CD14-positive monocyte (primary cell): ENCODE measurements at regions not wholly inside any gene's neighbourhood (a gene's known extent, or its start where the extent isn't known, plus 50 kb on each side); places are given as distances from the start of the nearest gene placed in this dataset.

Source experiments
- DNase-seq, 3 donors: peaks; one replicate each; pipeline ENCODE4 v3.0.0-alpha.2; 2011 to 2022
- H2AFZ ChIP-seq: 2 replicates; pipeline ENCODE4 v1.6.0; 2012; ENCODE audit warnings: mild to moderate bottlenecking, low read depth, low read length, inconsistent platforms; ENCODE audit not compliant: insufficient read depth, poor library complexity, severe bottlenecking
- H3K27ac ChIP-seq, 2 donors: 1 replicate in 1 of 2; 2 replicates in 1 of 2; pipeline ENCODE4 v1.5.1; 2012 to 2013; ENCODE audit warnings: low read length in 2 of 2, control low read depth in 1 of 2, inconsistent platforms in 1 of 2, low read depth in 1 of 2, mild to moderate bottlenecking in 1 of 2
- H3K27me3 ChIP-seq, 2 donors: one replicate each; pipeline versions ENCODE4 v1.6.0 to v1.6.1; 2011 to 2013; ENCODE audit warnings: low read length in 2 of 2; ENCODE audit not compliant: control insufficient read depth in 2 of 2, insufficient read depth in 2 of 2
- H3K36me3 ChIP-seq, 2 donors: replicated peaks in 1 of 2; 1 replicate in 1 of 2; 2 replicates in 1 of 2; pipeline versions ENCODE4 v1.5.1 to v1.6.1; 2012 to 2013; ENCODE audit warnings: low read length in 2 of 2, control low read depth in 1 of 2, inconsistent platforms in 1 of 2, mild to moderate bottlenecking in 1 of 2; ENCODE audit not compliant: insufficient read depth in 2 of 2, control insufficient read depth in 1 of 2
- H3K4me1 ChIP-seq, 2 donors: 1 replicate in 1 of 2; 2 replicates in 1 of 2; pipeline versions ENCODE4 v1.5.1 to v1.6.1; 2012 to 2013; ENCODE audit warnings: low read length in 2 of 2, control low read depth in 1 of 2, inconsistent platforms in 1 of 2, mild to moderate bottlenecking in 1 of 2, moderate library complexity in 1 of 2; ENCODE audit not compliant: insufficient read depth in 2 of 2, control insufficient read depth in 1 of 2
- H3K4me2 ChIP-seq: replicated peaks from 2 replicates; pipeline ENCODE3; 2012; ENCODE audit warnings: low read length, moderate library complexity, mild to moderate bottlenecking; ENCODE audit not compliant: poor library complexity, severe bottlenecking; ENCODE audit errors: extremely low read depth
- H3K4me3 ChIP-seq, 3 experiments: fragments of 200-600 bp in 1 of 3; sonication (generic) in 1 of 3; replicated peaks in 1 of 3; 1 replicate in 2 of 3; 2 replicates in 1 of 3; pipeline ENCODE4 v1.5.1; 2011 to 2013; ENCODE audit warnings: low read length in 3 of 3, mild to moderate bottlenecking in 3 of 3, control low read depth in 2 of 3, low read depth in 2 of 3, inconsistent platforms in 1 of 3, moderate library complexity in 1 of 3
- H3K79me2 ChIP-seq: 2 replicates; pipeline ENCODE4 v1.6.0; 2012; ENCODE audit warnings: mild to moderate bottlenecking, control low read depth, inconsistent platforms, low read length, moderate library complexity; ENCODE audit not compliant: insufficient read depth
- H3K9ac ChIP-seq: 2 replicates; pipeline ENCODE4 v1.6.0; 2017; ENCODE audit warnings: low read length, mild to moderate bottlenecking; ENCODE audit not compliant: insufficient read depth, poor library complexity, severe bottlenecking
- H3K9me3 ChIP-seq, 2 donors: replicated peaks in 1 of 2; 1 replicate in 1 of 2; 2 replicates in 1 of 2; pipeline versions ENCODE4 v1.5.1 to v1.6.1; 2012 to 2013; ENCODE audit warnings: low read length in 2 of 2, control low read depth in 1 of 2; ENCODE audit not compliant: control insufficient read depth in 1 of 2, insufficient read depth in 1 of 2
- H4K20me1 ChIP-seq: 2 replicates; pipeline ENCODE4 v1.6.0; 2012; ENCODE audit warnings: mild to moderate bottlenecking, low read length, control low read depth, moderate library complexity; ENCODE audit not compliant: insufficient read depth
- H3K27ac Mint-ChIP-seq, 7 donors: one replicate each; pipeline ENCODE4 v1.8.0; 2020; ENCODE audit warnings: mild to moderate bottlenecking in 7 of 7, mixed read lengths in 7 of 7, moderate library complexity in 6 of 7, inconsistent platforms in 2 of 7
- H3K27me3 Mint-ChIP-seq, 3 donors: one replicate each; pipeline ENCODE4 v1.8.0; 2021 to 2022; ENCODE audit warnings: low read depth in 3 of 3, mild to moderate bottlenecking in 3 of 3, mixed read lengths in 3 of 3, moderate library complexity in 3 of 3, inconsistent platforms in 1 of 3
- H3K36me3 Mint-ChIP-seq, 2 donors: one replicate each; pipeline ENCODE4 v1.8.0; 2020; ENCODE audit warnings: mixed read lengths in 2 of 2, inconsistent platforms in 1 of 2, mild to moderate bottlenecking in 1 of 2
- H3K4me1 Mint-ChIP-seq: one replicate; pipeline ENCODE4 v1.8.0; 2020; ENCODE audit warnings: mild to moderate bottlenecking, mixed read lengths
- H3K4me3 Mint-ChIP-seq, 2 donors: one replicate each; pipeline ENCODE4 v1.8.0; 2020; ENCODE audit warnings: mild to moderate bottlenecking in 2 of 2, mixed read lengths in 2 of 2, moderate library complexity in 1 of 2
- H3K9me3 Mint-ChIP-seq, 7 donors: one replicate each; pipeline ENCODE4 v1.8.0; 2020 to 2022; ENCODE audit warnings: mixed read lengths in 7 of 7, mild to moderate bottlenecking in 6 of 7, moderate library complexity in 6 of 7, inconsistent platforms in 2 of 7
- WGBS: methylation state at CpG from one replicate; pipeline ENCODE4 v1.1.5; 2013; ENCODE audit warnings: missing lambda C conversion rate; ENCODE audit not compliant: insufficient coverage; 5-methylcytosine and 5-hydroxymethylcytosine counted together
- intact Hi-C, 2 donors: fragments of 100-400 bp; cut with micrococcal nuclease; formaldehyde crosslinking; loops; one replicate each; pipeline versions ENCODE4 v1.15.0 to v1.15.1; 2023
- TF ChIP-seq, protein P1 (sequence below): fragments of 200-600 bp; IDR thresholded peaks from one replicate; pipeline ENCODE4 v1.8.0; 2022; ENCODE audit warnings: antibody characterized with exemption, mild to moderate bottlenecking

DNA sequence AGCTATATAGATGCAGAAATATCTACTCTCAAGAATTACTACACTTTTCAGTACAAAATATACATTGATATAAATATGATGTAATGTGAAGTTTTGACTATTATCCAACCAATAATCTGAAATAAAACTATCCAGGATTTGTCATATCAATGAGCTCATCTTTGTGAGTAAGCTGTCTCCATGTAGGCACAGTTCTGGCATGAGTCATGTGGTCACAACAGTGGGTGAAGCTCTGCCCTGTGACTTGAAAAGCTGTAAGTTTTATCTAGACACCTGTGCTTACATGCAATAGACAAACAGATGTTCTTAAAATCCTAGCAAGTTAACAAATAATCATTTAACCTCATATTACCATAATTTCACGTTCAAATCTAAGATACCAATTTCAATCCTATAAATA is 192.7 kb downstream of the GABRG1 start:
- no peaks in the 10 kb centered on the region for H3K27me3 ChIP-seq
- no peaks in the 10 kb centered on the region for H4K20me1 ChIP-seq
- H3K36me3 ChIP-seq = no peaks in the 10 kb centered on the region
- H3K36me3 Mint-ChIP-seq = no peaks in the 10 kb centered on the region
- no peak overlapping the region for H3K27ac ChIP-seq
- TF ChIP-seq, protein P1, sequence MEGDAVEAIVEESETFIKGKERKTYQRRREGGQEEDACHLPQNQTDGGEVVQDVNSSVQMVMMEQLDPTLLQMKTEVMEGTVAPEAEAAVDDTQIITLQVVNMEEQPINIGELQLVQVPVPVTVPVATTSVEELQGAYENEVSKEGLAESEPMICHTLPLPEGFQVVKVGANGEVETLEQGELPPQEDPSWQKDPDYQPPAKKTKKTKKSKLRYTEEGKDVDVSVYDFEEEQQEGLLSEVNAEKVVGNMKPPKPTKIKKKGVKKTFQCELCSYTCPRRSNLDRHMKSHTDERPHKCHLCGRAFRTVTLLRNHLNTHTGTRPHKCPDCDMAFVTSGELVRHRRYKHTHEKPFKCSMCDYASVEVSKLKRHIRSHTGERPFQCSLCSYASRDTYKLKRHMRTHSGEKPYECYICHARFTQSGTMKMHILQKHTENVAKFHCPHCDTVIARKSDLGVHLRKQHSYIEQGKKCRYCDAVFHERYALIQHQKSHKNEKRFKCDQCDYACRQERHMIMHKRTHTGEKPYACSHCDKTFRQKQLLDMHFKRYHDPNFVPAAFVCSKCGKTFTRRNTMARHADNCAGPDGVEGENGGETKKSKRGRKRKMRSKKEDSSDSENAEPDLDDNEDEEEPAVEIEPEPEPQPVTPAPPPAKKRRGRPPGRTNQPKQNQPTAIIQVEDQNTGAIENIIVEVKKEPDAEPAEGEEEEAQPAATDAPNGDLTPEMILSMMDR = no peak
- no peaks in the 10 kb centered on the region for H3K4me1 Mint-ChIP-seq
- H2AFZ ChIP-seq = no peak overlapping the region
- no peak overlapping the region for H3K9ac ChIP-seq
- no peaks in the 10 kb centered on the region for H3K9me3 Mint-ChIP-seq
- no peaks in the 10 kb centered on the region for H3K9me3 ChIP-seq
- H3K4me3 Mint-ChIP-seq = no peak overlapping the region
- no peak overlapping the region for H3K27ac Mint-ChIP-seq
- H3K27me3 Mint-ChIP-seq = no peaks in the 10 kb centered on the region
- no peak for DNase-seq
- H3K4me2 ChIP-seq = no peak overlapping the region
- no peaks in the 10 kb centered on the region for H3K4me1 ChIP-seq
- no peak overlapping the region for H3K4me3 ChIP-seq
- H3K79me2 ChIP-seq = no peaks in the 10 kb centered on the region
- WGBS = no CpG with 5 or more reads among the region's 1 CpG
- intact Hi-C loops = no loop called here

DNA sequence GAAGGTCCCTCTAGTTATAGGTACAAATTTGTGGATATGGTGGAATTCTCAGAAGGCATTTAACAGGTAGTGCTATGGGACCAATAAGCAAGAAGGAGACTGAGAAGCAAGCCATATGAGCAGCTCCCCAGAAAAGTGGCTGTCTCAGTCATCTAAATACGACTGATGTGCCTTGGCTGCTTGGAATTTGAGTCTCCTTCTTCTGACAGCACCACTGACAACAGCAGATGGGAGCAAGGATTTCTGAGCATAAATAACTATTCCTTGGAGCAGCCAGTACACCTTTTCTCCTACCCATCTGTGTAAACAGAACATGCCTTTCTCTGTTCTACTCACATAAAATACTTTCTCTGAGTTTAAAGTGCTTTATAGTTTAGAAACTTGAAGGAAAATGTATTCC is 196.2 kb downstream of the GABRG1 start:
- Histone ChIP-seq H3K79me2 (no peaks in the 10 kb centered on the region), H3K4me1 (no peaks in the 10 kb centered on the region), H4K20me1 (no peaks in the 10 kb centered on the region), H3K36me3 (no peaks in the 10 kb centered on the region), H3K27me3 (no peaks in the 10 kb centered on the region), H3K4me3 (no peak overlapping the region), H3K9ac (no peak overlapping the region), H3K4me2 (no peak overlapping the region), H2AFZ (no peak overlapping the region), H3K9me3 (peaks cover 0 to 4% of the 10 kb centered on the region in 2 donors), H3K27ac (no peak overlapping the region)
- H3K4me3 Mint-ChIP-seq = no peak overlapping the region
- peaks cover 0 to 8% (median 3%) of the 10 kb centered on the region in 7 donors for H3K9me3 Mint-ChIP-seq
- DNase-seq = no peak
- H3K4me1 Mint-ChIP-seq = no peaks in the 10 kb centered on the region
- intact Hi-C loops = no loop called here
- 89% methylated on average over 1 of the region's 1 CpG for WGBS
- H3K27ac Mint-ChIP-seq = no peak overlapping the region
- no peaks in the 10 kb centered on the region for H3K36me3 Mint-ChIP-seq
- TF ChIP-seq, protein P1 = no peak
- H3K27me3 Mint-ChIP-seq = peaks cover 0 to 2% (median 0%) of the 10 kb centered on the region in 3 donors
